ENCODE measurements at regions not wholly inside any gene's neighbourhood (a gene's known extent, or its start where the extent isn't known, plus 50 kb on each side); places are given as distances from the start of the nearest gene placed in this dataset.

GRCh38 chr1:222886194-222886854 is 71.5 kb downstream of the DISP1 start:
- TF ChIP-seq CTCF (conservative IDR thresholded peaks at IDR 0.05) (no peak), ZFX (IDR thresholded peaks at IDR 0.05) (no peak)
